Lung (tissue), 11 donors: ENCODE measurements at regions not wholly inside any gene's neighbourhood (a gene's known extent, or its start where the extent isn't known, plus 50 kb on each side); places are given as distances from the start of the nearest gene placed in this dataset.

Experiments used
- ATAC-seq: fragments of 200-7000 bp; cut with Tn5 transposase; one replicate; pipeline ENCODE4 v1.9.1; 2020; ENCODE audit warnings: moderate number of reproducible peaks; ENCODE audit not compliant: insufficient read depth, low FRiP score
- DNase-seq, 3 donors: peaks; one replicate each; pipeline ENCODE4 v3.0.0-alpha.2; 2013 to 2017
- H3K27ac ChIP-seq, 2 donors: one replicate each; pipeline ENCODE4 v1.5.1; 2013; ENCODE audit warnings: mild to moderate bottlenecking in 2 of 2, moderate library complexity in 2 of 2, control low read depth in 1 of 2, inconsistent platforms in 1 of 2, low read depth in 1 of 2, low read length in 1 of 2
- H3K27me3 ChIP-seq, 3 donors: one replicate each; pipeline ENCODE4 v1.5.1; 2013; ENCODE audit warnings: low read length in 2 of 3; ENCODE audit not compliant: control insufficient read depth in 3 of 3, insufficient read depth in 3 of 3
- H3K36me3 ChIP-seq, 4 donors: one replicate each; pipeline ENCODE4 v1.5.1; 2013; ENCODE audit warnings: low read length in 4 of 4, mild to moderate bottlenecking in 1 of 4, moderate library complexity in 1 of 4; ENCODE audit not compliant: control insufficient read depth in 4 of 4, insufficient read depth in 4 of 4
- H3K4me1 ChIP-seq, 5 donors: one replicate each; pipeline ENCODE4 v1.5.1; 2013; ENCODE audit warnings: low read length in 5 of 5, mild to moderate bottlenecking in 2 of 5, moderate library complexity in 1 of 5; ENCODE audit not compliant: control insufficient read depth in 5 of 5, insufficient read depth in 5 of 5
- H3K4me3 ChIP-seq: one replicate; pipeline ENCODE4 v1.5.1; 2013; ENCODE audit warnings: mild to moderate bottlenecking, control low read depth, moderate library complexity
- H3K9ac ChIP-seq, 2 donors: one replicate each; pipeline ENCODE4 v1.5.1; 2013; ENCODE audit warnings: low read length in 2 of 2, control low read depth in 1 of 2; ENCODE audit not compliant: insufficient read depth in 1 of 2
- H3K9me3 ChIP-seq, 4 donors: one replicate each; pipeline ENCODE4 v1.5.1; 2013; ENCODE audit warnings: low read length in 3 of 4, mild to moderate bottlenecking in 1 of 4, moderate library complexity in 1 of 4; ENCODE audit not compliant: control insufficient read depth in 4 of 4, insufficient read depth in 3 of 4
- CTCF ChIP-seq: IDR thresholded peaks from 2 replicates; pipeline ENCODE4 v1.5.1; 2012; ENCODE audit warnings: mild to moderate bottlenecking; ENCODE audit errors: control extremely low read depth, extremely low read depth
- WGBS, 2 donors: extraction: QIAGEN DNeasy Blood & Tissue Kit; methylation state at CpG; one replicate each; pipeline ENCODE4 v1.1.7; 2013; 5-methylcytosine and 5-hydroxymethylcytosine counted together
- donor health status: control.
- donor health status: control.
- donor health status: Bipolar disorder and iron deficiency.
- donor health status: healthy.
- donor health status: DM: yes; HTN: yes; CAD: no.

- DNase-seq (no peak), ATAC-seq (no peak)
- 96 to 100% methylated on average over 1 of the region's 1 CpG for WGBS, 2 donors
These were observed 156.9 kb upstream of the TTC29 start for GRCh38 chr4:147102596-147102995.

GRCh38 chr4:147103403-147103946 lies 157.8 kb upstream of the TTC29 start:
- peak; percentile 28 to 58 (median 55) for DNase-seq
- Histone ChIP-seq H3K9ac (no peak overlapping the region), H3K4me3 (no peak overlapping the region), H3K4me1 (peaks cover 0 to 11% (median 4%) of the 10 kb centered on the region in 5 donors), H3K27ac (peak overlapping the region; percentile 75 to 82), H3K36me3 (no peaks in the 10 kb centered on the region), H3K27me3 (no peaks in the 10 kb centered on the region), H3K9me3 (no peaks in the 10 kb centered on the region)
- no peak for TF ChIP-seq CTCF
- 37 to 46% methylated on average over 8 of the region's 8 CpGs for WGBS, 2 donors
- ATAC-seq, result peak; percentile 81

More at GRCh38 chr4:147102596-147102995, 156.9 kb upstream of the TTC29 start:
- Histone ChIP-seq H3K4me1 (peaks cover 0 to 11% (median 4%) of the 10 kb centered on the region in 5 donors), H3K27me3 (no peaks in the 10 kb centered on the region), H3K4me3 (no peak overlapping the region), H3K9me3 (no peaks in the 10 kb centered on the region), H3K36me3 (no peaks in the 10 kb centered on the region), H3K9ac (no peak overlapping the region), H3K27ac (no peak overlapping the region)
- no peak for TF ChIP-seq CTCF

GRCh38 chr4:147104768-147105167 lies 159.1 kb upstream of the TTC29 start:
- Histone ChIP-seq H3K9ac (no peak overlapping the region), H3K27me3 (no peaks in the 10 kb centered on the region), H3K4me1 (peaks cover 0 to 11% (median 4%) of the 10 kb centered on the region in 5 donors), H3K36me3 (no peaks in the 10 kb centered on the region), H3K9me3 (no peaks in the 10 kb centered on the region), H3K4me3 (no peak overlapping the region), H3K27ac (no peak overlapping the region)
- ATAC-seq (no peak), DNase-seq (peak in 1 of 3 donors; percentile 26)
- no peak for TF ChIP-seq CTCF
- 67 to 82% methylated on average over 2 of the region's 2 CpGs for WGBS, 2 donors

- H3K4me1 ChIP-seq, result peaks cover 0 to 4% (median 0%) of the 10 kb centered on the region in 5 donors
- H3K9ac ChIP-seq, result no peak overlapping the region
- no peak for TF ChIP-seq CTCF
- no peaks in the 10 kb centered on the region for H3K36me3 ChIP-seq
- H3K27me3 ChIP-seq, result no peaks in the 10 kb centered on the region
- no peak overlapping the region for H3K27ac ChIP-seq
- no peaks in the 10 kb centered on the region for H3K9me3 ChIP-seq
- 88 to 93% methylated on average over 2 of the region's 2 CpGs for WGBS, 2 donors
- no peak for ATAC-seq
- DNase-seq, result no peak
- H3K4me3 ChIP-seq, result no peak overlapping the region
These were observed 162.7 kb upstream of the TTC29 start for GRCh38 chr4:147108409-147108808.
